Gastroesophageal sphincter (tissue), 3 donors: ENCODE measurements at regions not wholly inside any gene's neighbourhood (a gene's known extent, or its start where the extent isn't known, plus 50 kb on each side); places are given as distances from the start of the nearest gene placed in this dataset.

Experiments
- EP300 ChIP-seq: sonication (generic); formaldehyde crosslinking; IDR thresholded peaks from one replicate; pipeline ENCODE4 v1.6.1; 2017; ENCODE audit warnings: antibody characterized with exemption, mild to moderate bottlenecking
- POLR2AphosphoS5 ChIP-seq: sonication (generic); formaldehyde crosslinking; IDR thresholded peaks from one replicate; pipeline ENCODE4 v1.6.1; 2017; ENCODE audit warnings: antibody characterized with exemption
- TF ChIP-seq, protein P1 (sequence below), 4 experiments: fragments of 200-600 bp in 2 of 4; fragments of 450-650 bp in 2 of 4; sonication (generic) in 1 of 4; IDR thresholded peaks; one replicate each; pipeline ENCODE4 v1.5.1; 2017 to 2019; ENCODE audit warnings: antibody characterized with exemption in 4 of 4, mild to moderate bottlenecking in 2 of 4, moderate library complexity in 2 of 4

- no peak for TF ChIP-seq POLR2AphosphoS5
- TF ChIP-seq, protein P1, sequence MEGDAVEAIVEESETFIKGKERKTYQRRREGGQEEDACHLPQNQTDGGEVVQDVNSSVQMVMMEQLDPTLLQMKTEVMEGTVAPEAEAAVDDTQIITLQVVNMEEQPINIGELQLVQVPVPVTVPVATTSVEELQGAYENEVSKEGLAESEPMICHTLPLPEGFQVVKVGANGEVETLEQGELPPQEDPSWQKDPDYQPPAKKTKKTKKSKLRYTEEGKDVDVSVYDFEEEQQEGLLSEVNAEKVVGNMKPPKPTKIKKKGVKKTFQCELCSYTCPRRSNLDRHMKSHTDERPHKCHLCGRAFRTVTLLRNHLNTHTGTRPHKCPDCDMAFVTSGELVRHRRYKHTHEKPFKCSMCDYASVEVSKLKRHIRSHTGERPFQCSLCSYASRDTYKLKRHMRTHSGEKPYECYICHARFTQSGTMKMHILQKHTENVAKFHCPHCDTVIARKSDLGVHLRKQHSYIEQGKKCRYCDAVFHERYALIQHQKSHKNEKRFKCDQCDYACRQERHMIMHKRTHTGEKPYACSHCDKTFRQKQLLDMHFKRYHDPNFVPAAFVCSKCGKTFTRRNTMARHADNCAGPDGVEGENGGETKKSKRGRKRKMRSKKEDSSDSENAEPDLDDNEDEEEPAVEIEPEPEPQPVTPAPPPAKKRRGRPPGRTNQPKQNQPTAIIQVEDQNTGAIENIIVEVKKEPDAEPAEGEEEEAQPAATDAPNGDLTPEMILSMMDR (IDR thresholded peaks at IDR 0.05) = no peak
- TF ChIP-seq EP300 = no peak
Observed at GRCh38 chr13:37412241-37412921, 186.2 kb downstream of the POSTN start.
